GM23248 (cell line): ENCODE measurements at regions not wholly inside any gene's neighbourhood (a gene's known extent, or its start where the extent isn't known, plus 50 kb on each side); places are given as distances from the start of the nearest gene placed in this dataset.

Experiments used
- EZH2 ChIP-seq: fragments of 200-600 bp; sonication (generic); IDR thresholded peaks from 2 replicates; pipeline ENCODE4 v1.6.1; 2018; ENCODE audit warnings: antibody characterized with exemption, mild to moderate bottlenecking; ENCODE audit not compliant: insufficient read depth, poor library complexity, severe bottlenecking
- EZH2phosphoT487 ChIP-seq: fragments of 200-600 bp; sonication (generic); IDR thresholded peaks from 2 replicates; pipeline ENCODE4 v1.6.1; 2018; ENCODE audit warnings: antibody characterized with exemption, moderate library complexity, mild to moderate bottlenecking, low read depth; ENCODE audit not compliant: insufficient read depth

DNA sequence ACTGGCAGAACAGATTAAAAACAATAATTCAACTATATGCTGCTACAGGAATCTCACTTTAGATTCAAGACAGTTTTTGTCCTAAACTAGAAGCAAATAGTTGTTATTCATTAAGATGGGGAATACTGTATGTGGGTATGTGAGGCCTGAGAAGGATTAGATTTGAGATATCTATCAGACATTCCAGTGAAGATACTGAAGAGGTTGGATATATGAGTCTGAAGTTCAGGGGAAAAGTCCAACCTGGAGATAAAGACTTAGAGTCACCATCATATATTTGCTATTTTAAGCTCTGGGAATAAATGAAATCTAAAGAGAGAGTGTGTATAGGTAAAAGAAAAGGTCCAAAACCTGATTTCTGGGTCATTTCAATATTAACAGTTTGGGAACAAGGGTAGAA is 96.2 kb upstream of the RBBP8 start:
- no peak for TF ChIP-seq EZH2
- TF ChIP-seq EZH2phosphoT487: no peak
